ENCODE measurements at regions not wholly inside any gene's neighbourhood (a gene's known extent, or its start where the extent isn't known, plus 50 kb on each side); places are given as distances from the start of the nearest gene placed in this dataset.
A peak's percentile ranks its signal among the peaks of the same experiment; 100 is the strongest.
"Not testable (repeated sequence)": the region's sequence is repeated elsewhere in the genome, so short reads cannot be mapped to it uniquely, and the experiment has no call there.

GRCh38 chr12:85469158-85470086, 189.4 kb downstream of the ALX1 start:
- peak; percentile 4 for DNase-seq (ENCODE audit: low spot score)
- BruUV-seq (replicated peaks); H3K4me1 ChIP-seq (ENCODE audit: insufficient read depth, low read length, poor library complexity, severe bottlenecking); H3K27ac ChIP-seq (ENCODE audit: low read depth, low read length, poor library complexity, severe bottlenecking); POLR2A ChIA-PET; H3K9me3 ChIP-seq (ENCODE audit: low read length); H3K9me2 ChIP-seq (ENCODE audit: insufficient read depth, low read length); CTCF ChIA-PET (ENCODE audit: unreplicated experiment); H3K4me3 ChIP-seq (ENCODE audit: low read depth, low read length, poor library complexity, severe bottlenecking); H3K36me3 ChIP-seq (ENCODE audit: insufficient read depth, low read length); H3K79me2 ChIP-seq (ENCODE audit: insufficient read depth, low read depth, low read length); H4K20me1 ChIP-seq (ENCODE audit: insufficient read depth, low read length): not testable (repeated sequence)
- intact Hi-C loops (cut with micrococcal nuclease; ENCODE audit: unreplicated experiment): loop anchor here (5.0 to 10.0 kb wide), 2 partner anchors 105 to 403 kb away; partner anchors contain the start of gene NTS
- peak overlapping the region; percentile 64 for H2AFZ ChIP-seq (ENCODE audit: low read length)
- peak overlapping the region; percentile 12; the same call in 1 of the 2 replicates for H3K4me2 ChIP-seq (ENCODE audit: low read length)

- CTCF ChIA-PET (ENCODE audit: unreplicated experiment); POLR2A ChIA-PET; BruUV-seq (replicated peaks); H3K9me2 ChIP-seq (ENCODE audit: insufficient read depth, low read length); H2AFZ ChIP-seq (ENCODE audit: low read length); H3K27ac ChIP-seq (ENCODE audit: low read depth, low read length, poor library complexity, severe bottlenecking); H3K79me2 ChIP-seq (ENCODE audit: insufficient read depth, low read depth, low read length); H3K4me3 ChIP-seq (ENCODE audit: low read depth, low read length, poor library complexity, severe bottlenecking); H3K9me3 ChIP-seq (ENCODE audit: low read length); H3K4me2 ChIP-seq (ENCODE audit: low read length); H3K4me1 ChIP-seq (ENCODE audit: insufficient read depth, low read length, poor library complexity, severe bottlenecking); DNase-seq (ENCODE audit: low spot score); H3K36me3 ChIP-seq (ENCODE audit: insufficient read depth, low read length); H4K20me1 ChIP-seq (ENCODE audit: insufficient read depth, low read length): not testable (repeated sequence)
- intact Hi-C loops (cut with micrococcal nuclease; ENCODE audit: unreplicated experiment): loop anchor here (5.0 kb wide), 1 partner anchor 392 kb away; no protein-coding TSS in a partner anchor
These were observed 195.3 kb downstream of the ALX1 start for GRCh38 chr12:85475277-85475676.

GRCh38 chr12:85476756-85477155, 196.7 kb downstream of the ALX1 start:
- CTCF ChIA-PET (ENCODE audit: unreplicated experiment): no interaction called here
- POLR2A ChIA-PET: no interaction called here
- Histone ChIP-seq H3K36me3 (ENCODE audit: insufficient read depth, low read length) (no peaks in the 10 kb centered on the region), H3K79me2 (ENCODE audit: insufficient read depth, low read depth, low read length) (no peaks in the 10 kb centered on the region), H3K9me2 (ENCODE audit: insufficient read depth, low read length) (no peaks in the 10 kb centered on the region), H3K4me1 (ENCODE audit: insufficient read depth, low read length, poor library complexity, severe bottlenecking) (no peaks in the 10 kb centered on the region), H4K20me1 (ENCODE audit: insufficient read depth, low read length) (no peaks in the 10 kb centered on the region), H2AFZ (ENCODE audit: low read length) (no peak overlapping the region), H3K4me2 (ENCODE audit: low read length) (no peak overlapping the region), H3K27ac (ENCODE audit: low read depth, low read length, poor library complexity, severe bottlenecking) (no peak overlapping the region), H3K9me3 (ENCODE audit: low read length) (no peaks in the 10 kb centered on the region), H3K4me3 (ENCODE audit: low read depth, low read length, poor library complexity, severe bottlenecking) (no peak overlapping the region)
- intact Hi-C loops (cut with micrococcal nuclease; ENCODE audit: unreplicated experiment): loop anchor here (5.0 kb wide), 1 partner anchor 391 kb away; no protein-coding TSS in a partner anchor
- no peak for TF ChIP-seq CTCF (conservative IDR thresholded peaks at IDR 0.05; ENCODE audit: low read length)
- TF ChIP-seq EZH2phosphoT487 (IDR thresholded peaks at IDR 0.05; ENCODE audit: borderline replicate concordance, low read depth, low read length): no peak
- DNase-seq (ENCODE audit: low spot score): no peak
- BruUV-seq (replicated peaks): no TSS peak

Measured in OCI-LY7 (cell line).